Neuronal stem cell (in vitro differentiated cells): ENCODE measurements at regions not wholly inside any gene's neighbourhood (a gene's known extent, or its start where the extent isn't known, plus 50 kb on each side); places are given as distances from the start of the nearest gene placed in this dataset.

Experiments
- DNase-seq: peaks from one replicate; pipeline ENCODE4 v3.0.0-alpha.2; 2013; ENCODE audit warnings: low spot score
- H2AFZ ChIP-seq: one replicate; pipeline ENCODE4 v1.6.1; 2013; ENCODE audit warnings: mild to moderate bottlenecking, low read length, inconsistent platforms
- H2AK5ac ChIP-seq: 2 replicates; pipeline ENCODE4 v1.6.1; 2013; ENCODE audit warnings: low read depth, mild to moderate bottlenecking, inconsistent platforms, low read length, moderate library complexity, mixed read lengths
- H2BK120ac ChIP-seq: 2 replicates; pipeline ENCODE4 v1.6.1; 2013; ENCODE audit warnings: low read depth, mild to moderate bottlenecking, inconsistent platforms, low read length, moderate library complexity, mixed read lengths
- H2BK12ac ChIP-seq: one replicate; pipeline ENCODE4 v1.6.1; 2013; ENCODE audit warnings: low read length, inconsistent platforms
- H2BK15ac ChIP-seq: 2 replicates; pipeline ENCODE4 v1.6.1; 2013; ENCODE audit warnings: mild to moderate bottlenecking, low read length, inconsistent platforms, mixed read lengths
- H2BK5ac ChIP-seq: one replicate; pipeline ENCODE4 v1.6.1; 2013; ENCODE audit warnings: inconsistent platforms, mild to moderate bottlenecking, low read length, moderate library complexity
- H3K14ac ChIP-seq: one replicate; pipeline ENCODE4 v1.6.1; 2013; ENCODE audit warnings: low read length, inconsistent platforms
- H3K18ac ChIP-seq: 2 replicates; pipeline ENCODE4 v1.6.1; 2013; ENCODE audit warnings: low read length, inconsistent platforms
- H3K23ac ChIP-seq: 2 replicates; pipeline ENCODE4 v1.6.1; 2013; ENCODE audit warnings: low read depth, mild to moderate bottlenecking, mixed read lengths, low read length, inconsistent platforms; ENCODE audit not compliant: poor library complexity
- H3K27ac ChIP-seq: replicated peaks from 3 replicates; pipeline ENCODE4 v1.5.1; 2013; ENCODE audit warnings: low read length, inconsistent platforms
- H3K27me3 ChIP-seq, 3 experiments: 2 replicates each; pipeline ENCODE4 v1.6.1; 2013; ENCODE audit warnings: low read length in 3 of 3, mild to moderate bottlenecking in 2 of 3, inconsistent platforms in 1 of 3, low read depth in 1 of 3, mixed read lengths in 1 of 3, moderate library complexity in 1 of 3; ENCODE audit not compliant: control insufficient read depth in 3 of 3, insufficient read depth in 3 of 3
- H3K36me3 ChIP-seq, 2 donors: replicated peaks in 1 of 2; 2 replicates each; pipeline ENCODE4 v1.6.1; 2013; ENCODE audit warnings: low read length in 2 of 2; ENCODE audit not compliant: control insufficient read depth in 2 of 2, insufficient read depth in 2 of 2
- H3K4ac ChIP-seq: 2 replicates; pipeline ENCODE4 v1.6.1; 2013; ENCODE audit warnings: inconsistent platforms, mild to moderate bottlenecking, low read length, moderate library complexity
- H3K4me1 ChIP-seq, 2 donors: 1 replicate in 1 of 2; 2 replicates in 1 of 2; pipeline ENCODE4 v1.6.1; 2013; ENCODE audit warnings: low read length in 2 of 2, low read depth in 1 of 2; ENCODE audit not compliant: control insufficient read depth in 2 of 2, insufficient read depth in 1 of 2
- H3K4me2 ChIP-seq: one replicate; pipeline ENCODE4 v1.6.1; 2013; ENCODE audit warnings: mild to moderate bottlenecking, low read length, inconsistent platforms; ENCODE audit not compliant: insufficient read depth, poor library complexity, severe bottlenecking
- H3K4me3 ChIP-seq, 2 donors: 2 replicates each; pipeline ENCODE4 v1.5.1; 2013; ENCODE audit warnings: low read length in 2 of 2, mild to moderate bottlenecking in 2 of 2, inconsistent platforms in 1 of 2, moderate library complexity in 1 of 2
- H3K79me1 ChIP-seq: one replicate; pipeline ENCODE4 v1.6.1; 2013; ENCODE audit warnings: low read depth, mild to moderate bottlenecking, inconsistent platforms, low read length, moderate library complexity
- H3K9ac ChIP-seq: one replicate; pipeline ENCODE4 v1.6.1; 2013; ENCODE audit warnings: mild to moderate bottlenecking, low read depth, low read length, inconsistent platforms; ENCODE audit not compliant: poor library complexity
- H3K9me3 ChIP-seq, 2 donors: replicated peaks in 1 of 2; 2 replicates each; pipeline versions ENCODE3 to v1.6.1; 2013; ENCODE audit warnings: low read length in 2 of 2, mild to moderate bottlenecking in 2 of 2, inconsistent platforms in 1 of 2, low read depth in 1 of 2, mixed read lengths in 1 of 2, moderate library complexity in 1 of 2; ENCODE audit not compliant: control insufficient read depth in 2 of 2, insufficient read depth in 1 of 2
- H4K8ac ChIP-seq: one replicate; pipeline ENCODE4 v1.6.1; 2013; ENCODE audit warnings: low read depth, mild to moderate bottlenecking, inconsistent platforms, low read length, moderate library complexity
- H4K91ac ChIP-seq: one replicate; pipeline ENCODE4 v1.6.1; 2013; ENCODE audit warnings: low read length, low read depth, mild to moderate bottlenecking, inconsistent platforms; ENCODE audit not compliant: poor library complexity
- WGBS, 2 donors: extraction: QIAGEN DNeasy Blood & Tissue Kit; methylation state at CpG; one replicate each; pipeline ENCODE4 v1.1.7; 2013; ENCODE audit warnings: missing lambda C conversion rate in 2 of 2, mixed read lengths in 1 of 2; ENCODE audit not compliant: insufficient read length in 2 of 2, insufficient replicate concordance in 1 of 2; ENCODE audit errors: extremely low coverage in 2 of 2; 5-methylcytosine and 5-hydroxymethylcytosine counted together

DNA sequence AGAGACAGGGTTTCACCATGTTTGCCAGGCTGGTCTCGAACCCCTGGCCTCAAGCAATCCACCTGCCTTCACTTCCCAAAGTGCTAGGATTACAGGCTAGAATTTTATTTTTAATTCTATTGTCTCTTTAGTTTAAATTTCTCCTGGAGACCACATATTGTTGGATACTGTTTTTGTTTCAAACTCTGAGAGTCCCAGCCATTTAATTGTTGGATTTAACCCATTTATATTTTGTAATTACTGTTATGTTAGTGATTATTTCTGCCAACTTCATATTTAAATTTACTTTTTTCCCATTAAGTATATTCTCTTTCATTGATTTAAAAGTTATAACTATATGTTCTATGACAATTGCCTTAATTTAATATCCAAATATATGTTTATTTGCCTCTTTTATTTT lies 185.6 kb downstream of the ZNF248 start:
- Histone ChIP-seq H3K27ac (no peak overlapping the region), H3K23ac (no peak overlapping the region), H2AK5ac (no peak overlapping the region), H2AFZ (no peak overlapping the region), H3K4me3 (no peak overlapping the region), H3K14ac (no peak overlapping the region), H2BK12ac (no peak overlapping the region), H2BK5ac (no peak overlapping the region), H4K8ac (no peak overlapping the region), H3K9ac (no peak overlapping the region), H3K18ac (no peak overlapping the region), H3K79me1 (no peaks in the 10 kb centered on the region), H2BK15ac (no peak overlapping the region), H3K27me3 (no peaks in the 10 kb centered on the region), H3K36me3 (no peaks in the 10 kb centered on the region), H3K9me3 (peaks cover 0 to 2% of the 10 kb centered on the region in 2 donors), H4K91ac (no peak overlapping the region), H3K4me1 (no peaks in the 10 kb centered on the region), H3K4me2 (no peak overlapping the region), H3K4ac (no peak overlapping the region), H2BK120ac (no peak overlapping the region)
- DNase-seq, result no peak
- WGBS, 2 donors, result no CpG with 5 or more reads among the region's 1 CpG

DNA sequence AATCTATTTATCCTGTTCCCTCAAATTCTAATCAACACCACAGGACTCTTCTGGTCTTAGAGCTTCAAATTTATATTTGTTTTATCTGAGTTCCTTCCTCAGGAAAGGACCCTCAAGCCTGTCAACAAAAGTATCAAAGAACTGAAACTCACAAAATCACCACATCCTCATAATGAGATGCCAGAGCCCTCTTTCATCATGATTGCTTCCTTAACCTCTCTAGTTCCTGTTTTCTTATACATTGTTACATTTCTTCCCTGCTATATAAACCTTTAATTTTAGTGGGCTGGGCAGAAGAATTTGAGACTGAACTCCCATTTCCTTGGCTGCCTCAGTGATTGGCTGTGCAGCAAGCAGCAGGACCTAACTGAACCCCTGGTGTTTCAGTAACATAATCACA lies 189.7 kb downstream of the ZNF248 start:
- H2BK120ac ChIP-seq, result no peak overlapping the region
- no peak overlapping the region for H3K4me2 ChIP-seq
- no peaks in the 10 kb centered on the region for H3K27me3 ChIP-seq
- H3K79me1 ChIP-seq, result no peaks in the 10 kb centered on the region
- no peak overlapping the region for H3K4ac ChIP-seq
- no peak overlapping the region for H4K8ac ChIP-seq
- H4K91ac ChIP-seq, result no peak overlapping the region
- H2BK15ac ChIP-seq, result no peak overlapping the region
- H3K36me3 ChIP-seq, result no peaks in the 10 kb centered on the region
- H3K9me3 ChIP-seq, result peaks cover 0 to 11% of the 10 kb centered on the region in 2 donors
- no peak overlapping the region for H2AFZ ChIP-seq
- no peak overlapping the region for H2BK12ac ChIP-seq
- no peak overlapping the region for H3K9ac ChIP-seq
- no peak overlapping the region for H3K14ac ChIP-seq
- no peak overlapping the region for H2AK5ac ChIP-seq
- no peak overlapping the region for H3K18ac ChIP-seq
- DNase-seq, result no peak
- no peak overlapping the region for H3K4me3 ChIP-seq
- no peaks in the 10 kb centered on the region for H3K4me1 ChIP-seq
- H3K23ac ChIP-seq, result no peak overlapping the region
- H2BK5ac ChIP-seq, result no peak overlapping the region
- no peak overlapping the region for H3K27ac ChIP-seq

DNA sequence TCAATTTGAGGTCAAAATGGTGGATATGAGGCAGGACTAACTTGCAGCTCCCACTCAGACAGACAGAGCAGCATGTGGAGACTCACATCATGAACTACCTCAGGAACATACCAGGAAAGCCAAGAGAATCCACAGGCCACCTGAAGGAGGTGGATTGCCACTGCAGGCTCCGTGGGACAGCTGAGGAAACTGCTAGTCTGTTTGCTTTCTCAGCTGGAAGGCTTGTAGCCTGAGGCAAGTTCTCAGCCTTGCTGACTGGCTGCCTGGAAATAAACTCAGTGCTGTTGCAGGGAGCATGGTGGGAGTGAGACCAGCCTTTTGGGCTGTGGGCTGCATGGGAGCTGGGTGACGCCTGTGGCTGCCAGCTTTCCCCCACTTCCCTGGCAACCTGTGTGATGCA lies 202.9 kb downstream of the ZNF248 start:
- H3K9me3 ChIP-seq, result peaks cover 0 to 17% of the 10 kb centered on the region in 2 donors
- H2BK15ac ChIP-seq, result no peak overlapping the region
- H3K27ac ChIP-seq, result no peak overlapping the region
- H3K23ac ChIP-seq, result no peak overlapping the region
- H3K4me3 ChIP-seq, result no peak overlapping the region
- no peak overlapping the region for H4K8ac ChIP-seq
- H3K79me1 ChIP-seq, result no peaks in the 10 kb centered on the region
- H3K18ac ChIP-seq, result no peak overlapping the region
- no peak overlapping the region for H3K4me2 ChIP-seq
- H3K4me1 ChIP-seq, result no peaks in the 10 kb centered on the region
- H3K36me3 ChIP-seq, result no peaks in the 10 kb centered on the region
- DNase-seq, result no peak
- H2BK120ac ChIP-seq, result no peak overlapping the region
- H2AK5ac ChIP-seq, result no peak overlapping the region
- H3K9ac ChIP-seq, result no peak overlapping the region
- H3K27me3 ChIP-seq, result no peaks in the 10 kb centered on the region
- H2BK5ac ChIP-seq, result no peak overlapping the region
- H3K4ac ChIP-seq, result no peak overlapping the region
- WGBS, 2 donors, result no CpG with 5 or more reads among the region's 2 CpGs
- no peak overlapping the region for H2AFZ ChIP-seq
- no peak overlapping the region for H2BK12ac ChIP-seq
- H3K14ac ChIP-seq, result no peak overlapping the region
- no peak overlapping the region for H4K91ac ChIP-seq

DNA sequence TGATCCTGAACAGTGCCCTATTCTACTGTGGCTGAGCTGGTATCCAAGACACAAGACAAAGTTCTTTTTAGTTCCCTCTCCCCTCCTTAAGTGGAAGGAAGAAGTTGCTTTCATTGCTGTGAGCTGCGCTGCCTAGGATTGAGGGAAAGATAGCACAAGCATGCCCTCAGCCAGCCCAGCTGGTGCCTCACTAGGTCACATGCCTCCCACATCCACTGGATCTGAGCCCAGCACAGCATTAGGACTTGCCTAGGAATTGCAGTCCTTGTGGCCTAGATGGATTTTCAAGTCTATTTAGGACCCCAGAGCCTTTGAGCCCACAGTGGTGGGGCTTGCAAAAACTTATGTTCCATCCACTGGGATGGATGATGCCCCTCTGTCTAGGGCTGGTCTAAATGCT lies 214.2 kb downstream of the ZNF248 start:
- Histone ChIP-seq H2BK120ac (no peak overlapping the region), H2BK15ac (no peak overlapping the region), H3K4me3 (no peak overlapping the region), H3K4ac (no peak overlapping the region), H3K4me2 (no peak overlapping the region), H2BK12ac (no peak overlapping the region), H2BK5ac (no peak overlapping the region), H3K9ac (no peak overlapping the region), H3K27ac (no peak overlapping the region), H3K18ac (no peak overlapping the region), H3K9me3 (peaks cover 0 to 19% of the 10 kb centered on the region in 2 donors), H3K27me3 (no peaks in the 10 kb centered on the region), H3K23ac (no peak overlapping the region), H4K91ac (no peak overlapping the region), H3K36me3 (no peaks in the 10 kb centered on the region), H2AFZ (no peak overlapping the region), H2AK5ac (no peak overlapping the region), H3K14ac (no peak overlapping the region), H3K4me1 (no peaks in the 10 kb centered on the region), H3K79me1 (no peaks in the 10 kb centered on the region), H4K8ac (no peak overlapping the region)
- WGBS, 2 donors, result no CpG with 5 or more reads among the region's 1 CpG
- DNase-seq, result no peak
